ENCODE measurements at regions not wholly inside any gene's neighbourhood (a gene's known extent, or its start where the extent isn't known, plus 50 kb on each side); places are given as distances from the start of the nearest gene placed in this dataset.
"Not testable (repeated sequence)": the region's sequence is repeated elsewhere in the genome, so short reads cannot be mapped to it uniquely, and the experiment has no call there.

- no peak for DNase-seq
These were observed 2295.3 kb downstream of the TP53TG3F start for GRCh38 chr16:35754391-35755369.

DNA sequence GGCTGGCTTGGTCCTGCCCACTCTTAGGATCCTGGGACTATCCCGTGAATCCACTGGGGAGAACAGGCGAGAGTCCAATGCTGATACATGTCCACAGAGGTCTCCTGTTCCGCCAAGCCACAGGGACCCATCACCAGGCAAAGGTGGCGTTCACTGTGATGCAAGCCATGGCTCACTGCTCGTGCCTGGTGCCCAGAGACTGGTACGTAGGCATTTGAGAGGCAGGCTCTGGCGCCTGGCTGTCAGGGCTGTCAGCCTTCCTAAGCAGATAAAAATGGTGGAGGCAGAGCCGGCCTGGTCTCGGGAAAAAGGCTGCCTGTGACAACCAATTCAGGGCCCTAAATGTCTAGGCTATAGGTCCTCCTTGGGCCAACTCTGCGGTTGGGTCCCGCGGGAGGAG lies 2329.0 kb downstream of the TP53TG3F start:
- no peak for DNase-seq

GRCh38 chr16:35792516-35793285 lies 2333.3 kb downstream of the TP53TG3F start:
- DNase-seq, result no peak

DNA sequence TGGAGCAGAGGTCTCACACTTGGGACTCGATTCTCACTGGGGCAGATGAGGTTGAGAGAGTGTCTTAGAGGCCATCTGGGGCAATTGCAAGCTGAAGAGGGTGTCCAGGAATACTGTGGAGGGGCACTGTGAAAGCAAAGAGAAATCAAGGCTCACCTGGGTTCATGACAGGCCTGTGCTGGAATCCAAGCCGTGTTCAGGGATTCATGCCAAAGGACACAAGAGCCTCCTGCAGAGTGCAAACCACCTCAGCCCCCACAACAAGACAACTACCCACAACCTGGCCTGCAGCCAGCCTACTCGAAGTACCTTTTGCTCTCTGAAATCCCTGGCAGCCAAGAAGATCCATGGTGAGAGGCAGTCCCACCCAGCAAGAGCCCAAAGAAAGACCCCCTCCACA lies 2334.2 kb downstream of the TP53TG3F start:
- no peak for DNase-seq

- DNase-seq, result no peak
These were observed 2335.5 kb downstream of the TP53TG3F start for GRCh38 chr16:35794896-35795295.

DNA sequence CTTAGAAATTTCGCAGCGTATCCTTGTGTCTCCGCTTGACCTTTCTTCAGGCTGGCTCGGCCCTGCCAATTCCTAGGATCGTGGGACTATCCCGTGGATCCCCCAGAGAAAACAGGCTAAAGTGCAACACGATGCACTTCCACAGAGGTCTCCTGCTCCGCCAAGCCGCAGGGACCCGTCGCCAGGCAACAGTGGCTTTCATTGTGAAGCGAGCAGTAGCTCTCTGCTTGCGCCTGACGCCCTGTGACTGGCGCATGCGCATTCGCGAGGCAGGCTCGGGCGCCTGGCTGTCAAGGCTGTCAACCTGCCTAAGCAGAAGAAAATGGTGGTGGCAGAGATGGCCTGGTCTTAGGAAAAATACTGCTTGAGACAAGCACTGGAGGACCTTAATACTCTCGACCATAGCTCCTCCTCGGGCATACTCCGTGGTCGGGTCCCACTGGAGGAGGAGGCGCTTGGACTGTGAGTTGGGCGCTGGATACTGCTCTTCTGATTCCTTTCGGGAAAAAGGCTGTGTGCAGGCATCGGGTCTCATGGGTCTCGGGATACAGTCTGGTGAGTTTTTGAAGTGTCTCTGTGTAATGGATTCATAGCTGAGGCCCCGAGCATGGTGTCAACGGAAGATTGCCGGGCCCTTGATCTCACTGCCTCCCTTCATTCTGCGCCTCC lies 2336.1 kb downstream of the TP53TG3F start:
- DNase-seq, result no peak

GRCh38 chr16:35797811-35798210 lies 2338.4 kb downstream of the TP53TG3F start:
- no peak for DNase-seq

- no peak for DNase-seq
These were observed 2339.5 kb downstream of the TP53TG3F start for GRCh38 chr16:35798885-35799426.

DNA sequence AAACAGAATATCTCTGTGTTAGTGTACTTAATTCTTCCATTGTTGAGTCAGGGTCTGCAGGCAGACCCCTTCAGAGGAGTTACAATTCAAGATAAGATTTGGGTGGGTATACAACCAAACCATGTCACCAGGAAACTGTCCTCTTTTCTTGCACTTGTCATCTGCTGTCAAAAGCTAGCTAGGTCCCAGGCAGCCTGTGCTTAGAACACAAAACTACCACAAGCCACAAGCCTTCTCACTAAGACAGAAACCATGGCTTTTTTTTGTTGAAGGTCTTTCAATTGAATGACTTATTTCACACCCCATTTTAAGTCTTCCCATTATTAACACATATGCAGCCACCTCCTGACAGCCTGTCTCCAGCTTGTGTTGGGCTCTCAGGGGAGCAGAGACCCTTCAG lies 2345.1 kb downstream of the TP53TG3F start:
- DNase-seq, result not testable (repeated sequence)

DNA sequence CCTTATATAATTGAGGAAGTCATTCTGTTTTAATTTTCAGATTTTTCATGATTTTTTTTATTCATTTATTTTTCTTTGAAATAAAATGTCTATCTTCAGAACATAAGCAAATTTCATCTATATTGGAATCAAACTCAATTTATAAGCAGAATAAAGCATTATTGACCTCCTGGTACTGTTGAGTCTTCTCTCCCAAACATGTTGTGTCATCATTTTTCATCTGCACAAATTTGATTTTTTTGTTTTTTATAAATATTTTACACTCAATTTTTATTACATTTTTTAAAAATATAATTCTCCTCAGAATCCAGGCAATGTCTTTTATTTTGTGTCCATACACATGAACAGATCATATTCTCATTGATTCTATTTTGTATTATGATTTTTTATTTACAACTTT lies 2363.9 kb downstream of the TP53TG3F start:
- DNase-seq, result no peak

- DNase-seq, result no peak
These were observed 2382.2 kb downstream of the TP53TG3F start for GRCh38 chr16:35841632-35842031.

GRCh38 chr16:35862242-35862641 lies 2402.8 kb downstream of the TP53TG3F start:
- no peak for DNase-seq

GRCh38 chr16:35868630-35869029 lies 2409.2 kb downstream of the TP53TG3F start:
- DNase-seq, result no peak

GRCh38 chr16:35873472-35873871 lies 2414.1 kb downstream of the TP53TG3F start:
- DNase-seq, result no peak

GRCh38 chr16:35881654-35882053 lies 2422.2 kb downstream of the TP53TG3F start:
- DNase-seq, result no peak

- no peak for DNase-seq
These were observed 2447.0 kb downstream of the TP53TG3F start for GRCh38 chr16:35906440-35906839.

GRCh38 chr16:35908152-35908551 lies 2448.7 kb downstream of the TP53TG3F start:
- DNase-seq, result no peak

GRCh38 chr16:35908942-35909341 lies 2449.5 kb downstream of the TP53TG3F start:
- no peak for DNase-seq

GRCh38 chr16:35909351-35909954 lies 2450.0 kb downstream of the TP53TG3F start:
- DNase-seq, result no peak

DNA sequence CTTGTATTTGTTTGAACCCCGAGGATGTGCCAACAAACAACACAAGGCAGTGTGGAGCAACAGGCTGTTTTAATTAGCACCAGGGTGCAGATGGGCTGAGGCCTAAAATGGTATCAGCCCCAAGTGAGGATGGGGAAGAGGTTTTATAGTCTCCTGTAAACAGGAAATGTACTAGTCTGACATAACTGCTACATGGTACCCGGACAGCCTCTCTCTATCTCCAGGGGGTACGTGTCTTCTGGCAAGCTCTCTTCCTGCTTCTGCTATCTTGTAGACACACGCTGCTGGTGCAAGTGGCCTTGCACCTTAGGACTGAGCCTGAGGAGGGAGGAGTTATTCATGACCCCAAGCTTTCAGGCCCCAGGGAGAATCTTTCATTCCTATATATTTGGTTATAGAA lies 2451.0 kb downstream of the TP53TG3F start:
- DNase-seq, result no peak

GRCh38 chr16:35911899-35912298 lies 2452.5 kb downstream of the TP53TG3F start:
- no peak for DNase-seq

DNA sequence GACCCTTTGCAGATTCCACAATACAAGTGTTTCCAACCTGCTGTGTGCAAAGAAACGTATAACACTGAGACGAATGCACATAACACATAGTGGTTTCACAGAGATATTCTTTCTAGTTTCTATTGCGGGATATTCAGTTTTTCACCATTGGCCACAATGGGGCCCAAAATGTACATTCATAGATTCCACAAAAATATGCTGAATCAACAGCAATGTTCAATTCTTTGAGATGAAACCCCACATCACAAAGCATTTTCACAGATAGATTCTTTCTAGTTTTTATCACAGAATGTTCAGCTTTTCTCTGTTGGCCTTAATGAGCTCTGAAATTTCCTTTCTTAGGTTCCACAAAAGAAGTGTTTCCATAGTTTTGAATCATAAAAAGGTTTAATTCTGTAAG lies 2472.3 kb downstream of the TP53TG3F start:
- DNase-seq, result no peak
